Naive thymus-derived CD4-positive, alpha-beta T cell (primary cell): ENCODE measurements at regions not wholly inside any gene's neighbourhood (a gene's known extent, or its start where the extent isn't known, plus 50 kb on each side); places are given as distances from the start of the nearest gene placed in this dataset.

Experiments used
- ATAC-seq: fragments of 150-1000 bp; cut with Tn5 transposase; 2 replicates; pipeline ENCODE4 v1.10.0; 2021; ENCODE audit warnings: mild to moderate bottlenecking, moderate library complexity
- CTCF ChIA-PET: fragments of 350-600 bp; sonication (Branson Sonifier 250); formaldehyde crosslinking; loops from one replicate; lab custom pipeline; 2021; ENCODE audit warnings: antibody characterized with exemption; lab: Charles Lee
- POLR2A ChIA-PET: fragments of 350-600 bp; sonication (Branson Sonifier 250); formaldehyde crosslinking; loops from one replicate; lab custom pipeline; 2021; ENCODE audit warnings: antibody characterized with exemption, inconsistent platforms; lab: Charles Lee
- DNase-seq, 9 donors: peaks; one replicate each; pipeline versions ENCODE4 v3.0.0 to v3.0.0-alpha.2; 2020 to 2022; ENCODE audit warnings: mixed read lengths in 1 of 9
- H3K27ac ChIP-seq: one replicate; pipeline ENCODE4 v1.7.0; 2013; ENCODE audit warnings: mild to moderate bottlenecking, low read depth, low read length, moderate library complexity
- H3K27me3 ChIP-seq, 2 donors: one replicate each; pipeline ENCODE4 v1.7.0; 2013; ENCODE audit warnings: low read length in 2 of 2, mild to moderate bottlenecking in 2 of 2, moderate library complexity in 2 of 2; ENCODE audit not compliant: control insufficient read depth in 2 of 2, insufficient read depth in 2 of 2
- H3K36me3 ChIP-seq, 3 experiments: 1 replicate in 2 of 3; 2 replicates in 1 of 3; pipeline ENCODE4 v1.7.0; 2013; ENCODE audit warnings: low read length in 3 of 3, mild to moderate bottlenecking in 3 of 3, moderate library complexity in 1 of 3; ENCODE audit not compliant: insufficient read depth in 3 of 3, control insufficient read depth in 2 of 3
- H3K4me1 ChIP-seq, 2 donors: one replicate each; pipeline ENCODE4 v1.7.0; 2013; ENCODE audit warnings: low read length in 2 of 2, mild to moderate bottlenecking in 2 of 2, moderate library complexity in 1 of 2; ENCODE audit not compliant: control insufficient read depth in 2 of 2, insufficient read depth in 2 of 2
- H3K4me3 ChIP-seq: 2 replicates; pipeline ENCODE4 v1.7.0; 2013; ENCODE audit warnings: mild to moderate bottlenecking, low read length
- H3K9me3 ChIP-seq, 3 experiments: 1 replicate in 2 of 3; 2 replicates in 1 of 3; pipeline ENCODE4 v1.7.0; 2013; ENCODE audit warnings: low read length in 3 of 3; ENCODE audit not compliant: control insufficient read depth in 2 of 3
- H3K27ac Mint-ChIP-seq, 9 donors: one replicate each; pipeline ENCODE4 v1.8.0; 2020 to 2022; ENCODE audit warnings: mixed read lengths in 9 of 9, mild to moderate bottlenecking in 8 of 9, moderate library complexity in 5 of 9, inconsistent platforms in 2 of 9
- H3K27me3 Mint-ChIP-seq, 5 donors: one replicate each; pipeline ENCODE4 v1.8.0; 2021 to 2022; ENCODE audit warnings: mixed read lengths in 5 of 5, mild to moderate bottlenecking in 1 of 5
- H3K36me3 Mint-ChIP-seq, 5 donors: one replicate each; pipeline ENCODE4 v1.8.0; 2020 to 2022; ENCODE audit warnings: mixed read lengths in 5 of 5, mild to moderate bottlenecking in 3 of 5, inconsistent platforms in 1 of 5
- H3K4me1 Mint-ChIP-seq, 7 donors: one replicate each; pipeline ENCODE4 v1.8.0; 2020 to 2022; ENCODE audit warnings: mixed read lengths in 7 of 7, mild to moderate bottlenecking in 3 of 7, inconsistent platforms in 1 of 7
- H3K4me3 Mint-ChIP-seq, 10 donors: one replicate each; pipeline ENCODE4 v1.8.0; 2020 to 2022; ENCODE audit warnings: mild to moderate bottlenecking in 10 of 10, mixed read lengths in 10 of 10, moderate library complexity in 6 of 10, inconsistent platforms in 2 of 10
- H3K9me3 Mint-ChIP-seq, 11 donors: one replicate each; pipeline ENCODE4 v1.8.0; 2020 to 2022; ENCODE audit warnings: mixed read lengths in 11 of 11, mild to moderate bottlenecking in 4 of 11, inconsistent platforms in 1 of 11, moderate library complexity in 1 of 11
- intact Hi-C, 2 donors: fragments of 100-400 bp; cut with micrococcal nuclease; formaldehyde crosslinking; loops; one replicate each; pipeline ENCODE4 v1.15.1; 2023

GRCh38 chrX:39716401-39716800 lies 381.4 kb downstream of the BCOR start:
- Histone ChIP-seq H3K27me3 (no peaks in the 10 kb centered on the region), H3K4me3 (no peak overlapping the region), H3K4me1 (no peaks in the 10 kb centered on the region), H3K9me3 (no peaks in the 10 kb centered on the region), H3K36me3 (no peaks in the 10 kb centered on the region), H3K27ac (no peak overlapping the region)
- no peak overlapping the region for H3K4me3 Mint-ChIP-seq
- H3K9me3 Mint-ChIP-seq, result peaks cover 0 to 3% (median 0%) of the 10 kb centered on the region in 11 donors
- peaks cover 0 to 1% (median 0%) of the 10 kb centered on the region in 7 donors for H3K4me1 Mint-ChIP-seq
- ChIA-PET CTCF (no interaction called here), POLR2A (no interaction called here)
- intact Hi-C loops, result no loop called here
- no peaks in the 10 kb centered on the region for H3K27me3 Mint-ChIP-seq
- no peak for ATAC-seq
- peak overlapping the region in 1 of 9 donors; percentile 42 for H3K27ac Mint-ChIP-seq
- H3K36me3 Mint-ChIP-seq, result no peaks in the 10 kb centered on the region
- DNase-seq, result no peak

DNA sequence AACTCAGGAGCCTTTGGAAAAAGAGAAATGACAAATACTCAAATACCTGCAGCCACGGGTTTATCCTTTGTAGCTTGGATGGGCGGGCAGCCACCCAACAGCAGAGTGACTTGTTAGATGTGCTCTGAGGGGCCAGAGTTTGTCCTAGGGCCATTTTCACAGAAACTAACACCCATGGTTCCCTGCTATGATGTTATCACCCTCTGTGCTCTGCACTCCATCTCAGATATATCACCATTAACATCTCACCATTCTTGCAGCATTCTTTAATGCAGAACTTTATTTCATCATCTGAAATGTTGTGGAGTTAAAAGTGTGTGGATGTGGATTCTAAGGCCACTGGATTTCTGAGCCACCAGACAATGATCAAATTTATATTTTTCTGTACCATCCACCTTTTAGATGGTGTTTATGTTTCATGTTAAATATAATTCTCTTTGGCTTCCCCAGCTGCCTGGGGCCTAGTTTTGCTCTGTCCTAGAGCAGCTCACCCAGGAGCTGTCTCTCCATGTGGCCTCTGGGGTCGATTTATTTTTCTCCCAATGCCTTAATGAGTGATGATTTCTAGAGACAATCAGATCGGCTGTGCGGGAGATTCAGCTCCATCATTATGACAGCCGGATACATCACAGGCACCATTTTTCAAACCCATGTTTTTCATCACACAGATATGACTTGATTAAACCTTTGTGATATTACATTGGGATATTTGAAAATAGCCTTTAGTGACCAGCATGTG lies 380.8 kb downstream of the BCOR start:
- no peak overlapping the region for H3K27ac ChIP-seq
- H3K9me3 Mint-ChIP-seq, result peaks cover 0 to 4% (median 0%) of the 10 kb centered on the region in 11 donors
- no peaks in the 10 kb centered on the region for H3K4me1 ChIP-seq
- POLR2A ChIA-PET, result no interaction called here
- H3K27me3 ChIP-seq, result no peaks in the 10 kb centered on the region
- DNase-seq (no peak), ATAC-seq (no peak)
- H3K27ac Mint-ChIP-seq, result peak overlapping the region in 1 of 9 donors; percentile 42
- H3K4me1 Mint-ChIP-seq, result peaks cover 0 to 1% (median 0%) of the 10 kb centered on the region in 7 donors
- CTCF ChIA-PET, result no interaction called here
- intact Hi-C loops, result no loop called here
- no peak overlapping the region for H3K4me3 ChIP-seq
- no peak overlapping the region for H3K4me3 Mint-ChIP-seq
- no peaks in the 10 kb centered on the region for H3K36me3 Mint-ChIP-seq
- H3K27me3 Mint-ChIP-seq, result no peaks in the 10 kb centered on the region
- no peaks in the 10 kb centered on the region for H3K36me3 ChIP-seq
- H3K9me3 ChIP-seq, result no peaks in the 10 kb centered on the region

- no peak overlapping the region for H3K4me3 Mint-ChIP-seq
- no peak overlapping the region for H3K27ac ChIP-seq
- H3K4me1 Mint-ChIP-seq, result peaks cover 0 to 1% (median 0%) of the 10 kb centered on the region in 7 donors
- CTCF ChIA-PET, result no interaction called here
- H3K27ac Mint-ChIP-seq, result no peak overlapping the region
- H3K4me1 ChIP-seq, result no peaks in the 10 kb centered on the region
- no peaks in the 10 kb centered on the region for H3K36me3 ChIP-seq
- ATAC-seq, result no peak
- H3K27me3 ChIP-seq, result no peaks in the 10 kb centered on the region
- H3K9me3 ChIP-seq, result no peaks in the 10 kb centered on the region
- H3K27me3 Mint-ChIP-seq, result peaks cover 0 to 2% (median 0%) of the 10 kb centered on the region in 5 donors
- DNase-seq, result no peak
- no peaks in the 10 kb centered on the region for H3K36me3 Mint-ChIP-seq
- intact Hi-C loops, result no loop called here
- no peak overlapping the region for H3K4me3 ChIP-seq
- POLR2A ChIA-PET, result no interaction called here
- H3K9me3 Mint-ChIP-seq, result peaks cover 0 to 3% (median 0%) of the 10 kb centered on the region in 11 donors
These were observed 378.8 kb downstream of the BCOR start for GRCh38 chrX:39718981-39719380.

- H3K36me3 ChIP-seq, result no peaks in the 10 kb centered on the region
- POLR2A ChIA-PET, result no interaction called here
- peaks cover 0 to 5% (median 0%) of the 10 kb centered on the region in 5 donors for H3K27me3 Mint-ChIP-seq
- H3K9me3 ChIP-seq, result no peaks in the 10 kb centered on the region
- intact Hi-C loops, result no loop called here
- H3K4me3 ChIP-seq, result no peak overlapping the region
- H3K36me3 Mint-ChIP-seq, result no peaks in the 10 kb centered on the region
- H3K27ac ChIP-seq, result no peak overlapping the region
- CTCF ChIA-PET, result no interaction called here
- ATAC-seq (no peak), DNase-seq (no peak)
- no peaks in the 10 kb centered on the region for H3K27me3 ChIP-seq
- peaks cover 0 to 6% (median 0%) of the 10 kb centered on the region in 11 donors for H3K9me3 Mint-ChIP-seq
- no peak overlapping the region for H3K27ac Mint-ChIP-seq
- H3K4me1 ChIP-seq, result no peaks in the 10 kb centered on the region
- no peak overlapping the region for H3K4me3 Mint-ChIP-seq
- peaks cover 0 to 8% (median 1%) of the 10 kb centered on the region in 7 donors for H3K4me1 Mint-ChIP-seq
These were observed 376.8 kb downstream of the BCOR start for GRCh38 chrX:39720945-39721344.

DNA sequence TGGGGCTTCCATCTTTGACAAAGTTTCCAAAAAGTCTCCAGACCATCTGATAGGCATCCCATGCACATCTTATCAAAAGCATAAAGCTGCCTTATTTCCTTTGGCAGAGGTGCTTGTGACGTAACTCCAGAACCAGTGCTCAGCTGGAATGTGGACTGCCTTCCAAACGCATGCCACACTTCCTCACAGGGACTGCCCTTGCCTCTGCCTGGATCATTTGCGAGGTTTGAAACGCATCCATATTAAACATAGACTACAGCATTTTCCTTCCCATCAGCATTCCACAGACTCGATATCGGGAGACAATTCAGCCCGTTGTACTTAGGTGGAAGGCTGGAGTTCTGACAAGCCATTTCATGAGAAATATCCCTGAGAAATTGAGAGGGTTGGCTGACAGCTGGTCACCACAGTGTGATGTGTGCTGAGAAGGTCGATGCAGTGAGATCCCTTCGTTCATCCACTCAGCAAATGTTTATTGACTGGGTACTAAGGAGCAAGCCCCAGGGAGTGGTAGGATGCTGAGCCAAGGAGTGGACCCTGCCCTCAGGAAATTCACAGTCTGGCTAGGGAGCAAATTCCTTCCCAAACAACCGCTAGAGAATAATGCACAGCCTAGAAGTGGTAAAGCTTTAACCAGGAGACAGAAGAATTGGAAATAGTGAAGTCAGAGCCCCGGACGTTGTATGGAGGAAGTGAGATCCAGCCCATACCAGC lies 376.0 kb downstream of the BCOR start:
- no peak for ATAC-seq
- Histone ChIP-seq H3K9me3 (no peaks in the 10 kb centered on the region), H3K27me3 (no peaks in the 10 kb centered on the region), H3K4me3 (no peak overlapping the region), H3K27ac (no peak overlapping the region), H3K4me1 (no peaks in the 10 kb centered on the region), H3K36me3 (no peaks in the 10 kb centered on the region)
- H3K27ac Mint-ChIP-seq, result no peak overlapping the region
- H3K27me3 Mint-ChIP-seq, result peaks cover 0 to 5% (median 0%) of the 10 kb centered on the region in 5 donors
- intact Hi-C loops, result no loop called here
- no peak for DNase-seq
- peaks cover 0 to 6% (median 0%) of the 10 kb centered on the region in 11 donors for H3K9me3 Mint-ChIP-seq
- no peaks in the 10 kb centered on the region for H3K36me3 Mint-ChIP-seq
- ChIA-PET CTCF (no interaction called here), POLR2A (no interaction called here)
- H3K4me3 Mint-ChIP-seq, result no peak overlapping the region
- H3K4me1 Mint-ChIP-seq, result peaks cover 0 to 8% (median 1%) of the 10 kb centered on the region in 7 donors

DNA sequence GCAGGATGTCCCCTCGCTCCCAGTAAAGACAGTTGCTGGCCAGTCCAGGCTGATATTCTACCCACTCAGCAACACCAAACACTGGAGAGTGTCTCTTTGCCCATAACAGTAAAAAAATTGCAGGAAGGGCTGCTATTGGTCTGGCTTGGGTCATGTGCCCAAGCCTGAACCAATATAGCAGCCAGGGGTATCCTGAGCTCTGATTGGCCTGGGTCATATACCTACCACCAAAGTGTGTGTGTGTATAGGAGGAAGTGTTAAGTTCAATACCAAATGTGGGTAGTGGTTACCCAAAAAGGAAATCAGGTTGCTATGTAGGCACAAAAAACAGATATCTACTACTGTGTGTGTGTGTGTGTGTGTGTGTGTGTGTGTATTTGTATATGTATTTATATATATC lies 373.2 kb downstream of the BCOR start:
- Histone ChIP-seq H3K27ac (no peak overlapping the region), H3K9me3 (no peaks in the 10 kb centered on the region), H3K36me3 (no peaks in the 10 kb centered on the region), H3K4me3 (no peak overlapping the region), H3K4me1 (no peaks in the 10 kb centered on the region), H3K27me3 (no peaks in the 10 kb centered on the region)
- Mint-ChIP-seq H3K9me3 (peaks cover 0 to 6% (median 0%) of the 10 kb centered on the region in 11 donors), H3K4me3 (no peak overlapping the region), H3K36me3 (no peaks in the 10 kb centered on the region), H3K27me3 (peaks cover 0 to 5% (median 0%) of the 10 kb centered on the region in 5 donors), H3K27ac (peak overlapping the region in 1 of 9 donors; percentile 41), H3K4me1 (peaks cover 0 to 8% (median 0%) of the 10 kb centered on the region in 7 donors)
- peak; percentile 54 for ATAC-seq
- CTCF ChIA-PET, result interaction anchor here (0.7 kb wide), 1 partner anchor 459 kb away, joined by 3 read pairs; no protein-coding TSS in a partner anchor
- POLR2A ChIA-PET, result no interaction called here
- intact Hi-C loops, result no loop called here
- peak in 3 of 9 donors; percentile 13 to 20 (median 14) for DNase-seq
